Activated naive CD4-positive, alpha-beta T cell treated with anti-CD3 and anti-CD28 coated beads, Interleukin-2, amount 50 U/mL, for 72 hours (primary cell): ENCODE measurements at regions not wholly inside any gene's neighbourhood (a gene's known extent, or its start where the extent isn't known, plus 50 kb on each side); places are given as distances from the start of the nearest gene placed in this dataset.
A peak's percentile ranks its signal among the peaks of the same experiment; 100 is the strongest.
"Not testable (repeated sequence)": the region's sequence is repeated elsewhere in the genome, so short reads cannot be mapped to it uniquely, and the experiment has no call there.

Experiments
- ATAC-seq, 2 donors: fragments of 150-1000 bp; cut with Tn5 transposase; 2 replicates each; pipeline ENCODE4 v1.10.0; 2021; ENCODE audit warnings: mild to moderate bottlenecking in 2 of 2, moderate library complexity in 2 of 2
- DNase-seq, 2 donors: peaks; one replicate each; pipeline ENCODE4 v3.0.0; 2021 to 2022; ENCODE audit warnings: low spot score in 2 of 2
- H3K27ac Mint-ChIP-seq, 2 donors: one replicate each; pipeline ENCODE4 v1.8.0; 2022; ENCODE audit warnings: mild to moderate bottlenecking in 2 of 2, mixed read lengths in 2 of 2
- H3K36me3 Mint-ChIP-seq, 2 donors: one replicate each; pipeline ENCODE4 v1.8.0; 2022; ENCODE audit warnings: mixed read lengths in 2 of 2
- H3K9me3 Mint-ChIP-seq, 2 donors: one replicate each; pipeline ENCODE4 v1.8.0; 2022; ENCODE audit warnings: mixed read lengths in 2 of 2

GRCh38 chr3:25910997-25911396 lies 121.1 kb downstream of the OXSM start:
- Mint-ChIP-seq H3K36me3 (no peaks in the 10 kb centered on the region), H3K27ac (no peak overlapping the region), H3K9me3 (no peaks in the 10 kb centered on the region)
- peak in 1 of 2 donors; percentile 61 for DNase-seq
- ATAC-seq = peak; percentile 47 to 63

- ATAC-seq (no peak), DNase-seq (no peak)
- no peaks in the 10 kb centered on the region for H3K9me3 Mint-ChIP-seq
- no peaks in the 10 kb centered on the region for H3K36me3 Mint-ChIP-seq
- H3K27ac Mint-ChIP-seq = no peak overlapping the region
These were observed 121.8 kb downstream of the OXSM start for GRCh38 chr3:25911525-25912295.

DNA sequence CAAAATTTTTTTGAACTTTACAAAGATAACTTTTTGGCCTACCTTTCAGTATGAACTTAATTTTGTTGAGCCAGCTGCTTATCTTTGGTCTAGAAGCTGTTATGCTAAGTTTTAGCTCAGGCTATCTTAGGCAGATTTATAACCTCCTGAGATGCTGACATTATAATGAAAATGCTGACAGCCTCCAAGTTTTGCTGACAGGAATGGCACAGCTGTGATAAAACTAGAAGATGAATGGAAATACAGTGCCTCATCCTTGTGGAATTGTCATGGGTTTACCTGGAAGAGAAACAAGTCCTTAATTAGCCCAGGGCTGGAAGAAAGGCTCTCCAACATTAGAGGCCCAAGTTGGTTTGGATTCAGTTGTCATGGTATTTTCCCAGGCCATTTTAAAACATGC lies 123.3 kb downstream of the OXSM start:
- Mint-ChIP-seq H3K9me3 (no peaks in the 10 kb centered on the region), H3K36me3 (no peaks in the 10 kb centered on the region), H3K27ac (no peak overlapping the region)
- ATAC-seq (no peak), DNase-seq (no peak)

DNA sequence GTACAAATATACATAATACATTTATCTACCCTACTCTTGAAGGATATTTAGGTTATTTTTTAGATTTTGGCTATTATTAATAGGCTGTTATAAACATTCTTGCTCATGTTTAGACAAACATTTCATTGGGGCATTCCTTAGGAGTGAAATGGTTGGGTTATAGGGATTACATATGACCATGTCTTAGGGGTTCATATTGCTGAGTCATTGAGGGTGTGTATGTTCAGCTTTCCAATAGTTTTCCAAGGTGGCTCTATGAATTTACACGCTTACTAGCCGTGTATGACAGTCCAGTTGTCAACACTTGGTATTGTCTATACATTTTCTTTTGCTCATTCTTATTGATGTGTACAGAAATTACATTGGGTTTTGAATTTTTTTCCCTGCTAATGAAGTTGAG lies 125.8 kb downstream of the OXSM start:
- DNase-seq = no peak
- ATAC-seq = no peak
- no peaks in the 10 kb centered on the region for H3K9me3 Mint-ChIP-seq
- H3K36me3 Mint-ChIP-seq = no peaks in the 10 kb centered on the region
- no peak overlapping the region for H3K27ac Mint-ChIP-seq

DNA sequence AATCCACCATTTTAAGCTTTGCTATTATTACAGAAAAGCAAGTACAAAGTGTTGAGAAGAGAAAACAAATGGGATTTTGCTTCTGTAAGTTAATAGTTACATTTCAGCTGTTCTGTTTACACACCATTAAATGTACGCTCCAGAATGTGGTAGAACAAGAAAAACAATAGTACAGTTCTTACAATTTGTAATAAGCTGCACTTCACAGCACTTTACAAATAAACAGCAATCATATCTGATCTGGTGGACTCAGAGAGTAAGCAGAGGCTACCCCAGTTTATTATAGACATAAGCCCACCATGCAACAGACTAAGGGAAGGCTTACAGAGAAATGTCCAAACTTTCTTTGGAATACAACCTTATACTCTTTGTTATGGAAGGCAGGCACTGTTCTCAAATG lies 126.4 kb downstream of the OXSM start:
- no peak for DNase-seq
- no peak overlapping the region for H3K27ac Mint-ChIP-seq
- no peaks in the 10 kb centered on the region for H3K9me3 Mint-ChIP-seq
- ATAC-seq = no peak
- no peaks in the 10 kb centered on the region for H3K36me3 Mint-ChIP-seq

- peaks cover 18 to 23% of the 10 kb centered on the region in 2 donors for H3K9me3 Mint-ChIP-seq
- H3K27ac Mint-ChIP-seq, DNase-seq, ATAC-seq: not testable (repeated sequence)
- H3K36me3 Mint-ChIP-seq = peaks cover 0 to 17% of the 10 kb centered on the region in 2 donors
These were observed 142.1 kb downstream of the OXSM start for GRCh38 chr3:25931967-25932366.

DNA sequence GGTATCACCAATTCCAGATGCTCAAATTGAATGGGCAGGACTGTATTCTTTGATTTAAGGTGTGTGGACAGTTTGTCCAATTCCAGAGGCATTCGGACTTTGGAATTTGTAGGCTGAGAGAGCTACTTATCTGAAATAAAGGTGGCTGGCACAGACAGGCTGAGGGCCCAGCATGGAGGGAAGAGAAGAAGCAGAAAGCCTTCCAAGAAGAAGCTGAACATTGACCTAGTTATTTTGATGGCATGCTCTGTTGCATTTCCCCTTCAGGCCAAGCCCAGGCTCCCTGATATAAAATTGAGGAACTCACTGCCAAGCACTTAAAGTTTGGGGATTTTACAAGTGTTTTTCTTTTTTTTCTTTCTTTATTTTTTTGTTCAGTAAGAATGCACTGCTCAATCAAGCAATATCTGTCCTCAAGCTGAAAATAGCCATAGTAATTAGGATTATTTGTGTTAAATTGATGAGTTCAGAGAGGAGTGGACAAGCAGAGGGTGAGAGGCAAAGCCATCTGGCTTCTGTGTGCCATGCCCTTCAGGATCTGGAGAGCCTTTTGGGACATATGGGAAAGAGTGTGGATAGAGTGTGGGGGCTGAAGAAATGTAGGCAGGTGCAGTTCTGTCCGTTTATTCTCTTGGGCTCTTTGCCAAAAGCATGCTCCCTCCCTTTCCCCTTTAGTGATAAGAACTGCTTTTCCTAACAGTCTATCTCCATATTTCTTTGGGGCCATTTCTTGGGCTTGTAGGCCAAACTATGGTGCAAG lies 148.9 kb downstream of the OXSM start:
- ATAC-seq (no peak), DNase-seq (no peak)
- peaks cover 6 to 7% of the 10 kb centered on the region in 2 donors for H3K9me3 Mint-ChIP-seq
- no peak overlapping the region for H3K27ac Mint-ChIP-seq
- no peaks in the 10 kb centered on the region for H3K36me3 Mint-ChIP-seq

DNA sequence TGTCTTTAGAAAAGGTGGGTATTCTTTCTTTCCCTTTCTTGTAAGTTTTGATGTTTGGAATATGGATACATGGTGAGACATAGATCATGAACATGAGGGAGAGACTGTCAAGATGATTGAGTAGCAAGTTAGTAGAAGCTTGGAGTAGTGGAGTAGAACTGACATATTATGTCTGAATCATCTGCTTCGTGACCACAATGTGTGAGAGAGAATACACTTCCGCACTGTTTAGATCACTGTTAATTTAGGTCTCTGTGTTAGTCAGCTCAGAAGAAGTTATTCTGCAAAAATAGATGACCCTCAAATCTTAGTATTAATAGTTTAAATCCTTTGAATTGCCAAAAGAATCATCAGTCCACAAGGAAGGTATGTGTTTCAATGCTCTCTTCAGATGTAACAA lies 151.0 kb downstream of the OXSM start:
- DNase-seq (no peak), ATAC-seq (no peak)
- no peaks in the 10 kb centered on the region for H3K9me3 Mint-ChIP-seq
- no peak overlapping the region for H3K27ac Mint-ChIP-seq
- no peaks in the 10 kb centered on the region for H3K36me3 Mint-ChIP-seq

- ATAC-seq = no peak
- Mint-ChIP-seq H3K9me3 (no peaks in the 10 kb centered on the region), H3K36me3 (no peaks in the 10 kb centered on the region), H3K27ac (no peak overlapping the region)
- DNase-seq = no peak
These were observed 154.4 kb downstream of the OXSM start for GRCh38 chr3:25944329-25944728.

DNA sequence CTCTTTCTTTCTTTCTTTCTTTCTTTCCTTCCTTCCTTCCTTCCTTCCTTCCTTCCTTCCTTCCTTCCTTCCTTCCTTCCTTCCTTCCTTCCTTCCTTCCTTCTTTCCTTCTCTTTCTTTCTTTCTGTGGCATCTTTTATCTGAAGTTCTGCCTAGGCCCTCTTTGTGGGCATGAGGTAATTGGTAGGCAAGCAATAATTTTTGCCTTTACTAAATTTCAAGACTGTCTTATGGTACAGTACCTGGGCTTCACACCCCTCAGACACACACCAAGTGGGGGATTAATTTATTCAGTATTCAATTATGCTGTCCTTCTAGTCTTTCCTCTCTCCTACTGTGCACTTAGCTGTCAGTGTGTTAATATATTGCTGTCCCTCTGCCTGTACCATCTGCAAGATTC lies 155.5 kb downstream of the OXSM start:
- H3K36me3 Mint-ChIP-seq = no peaks in the 10 kb centered on the region
- H3K27ac Mint-ChIP-seq = no peak overlapping the region
- ATAC-seq = no peak
- no peaks in the 10 kb centered on the region for H3K9me3 Mint-ChIP-seq
- DNase-seq = no peak

DNA sequence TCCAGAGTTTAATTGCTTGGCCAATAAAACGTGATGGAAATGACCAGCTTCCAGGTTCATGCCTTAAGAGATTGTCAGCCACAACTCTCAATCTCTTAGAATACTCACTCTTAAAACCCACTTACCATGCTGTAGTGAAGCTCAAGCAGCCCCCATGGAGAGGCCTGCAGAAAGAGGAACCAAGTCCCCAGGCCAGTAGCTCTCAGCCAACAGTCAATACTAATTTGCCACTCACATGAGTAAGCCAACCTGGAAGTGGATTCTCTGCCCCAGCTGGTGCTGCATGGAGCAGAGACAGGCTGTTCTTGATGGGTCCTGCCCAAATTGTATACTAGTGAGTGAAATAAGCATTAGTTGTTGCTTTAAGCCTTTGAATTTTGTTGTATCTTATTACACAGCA lies 155.9 kb downstream of the OXSM start:
- Mint-ChIP-seq H3K36me3 (no peaks in the 10 kb centered on the region), H3K9me3 (no peaks in the 10 kb centered on the region), H3K27ac (no peak overlapping the region)
- ATAC-seq = no peak
- no peak for DNase-seq

DNA sequence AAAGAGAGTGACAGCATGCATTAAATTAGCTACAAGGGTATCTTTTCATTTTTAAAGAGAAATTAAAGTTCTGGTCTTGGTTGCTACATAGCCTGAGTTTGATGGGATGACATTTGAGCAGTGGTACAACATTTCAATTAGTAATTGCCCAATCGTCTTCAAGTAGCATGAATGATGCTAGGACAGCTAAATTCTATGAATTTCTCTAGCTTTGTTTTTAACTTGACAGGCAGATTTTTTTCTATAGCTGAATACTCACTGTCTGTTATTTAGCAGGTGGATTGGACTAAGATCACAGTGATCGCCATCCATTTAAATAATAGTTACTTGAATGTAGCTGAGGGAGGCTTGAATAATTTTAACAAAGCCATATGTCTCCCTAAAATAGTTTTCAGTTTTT lies 162.2 kb downstream of the OXSM start:
- no peak overlapping the region for H3K27ac Mint-ChIP-seq
- DNase-seq = no peak
- no peak for ATAC-seq
- no peaks in the 10 kb centered on the region for H3K36me3 Mint-ChIP-seq
- peaks cover 0 to 5% of the 10 kb centered on the region in 2 donors for H3K9me3 Mint-ChIP-seq

DNA sequence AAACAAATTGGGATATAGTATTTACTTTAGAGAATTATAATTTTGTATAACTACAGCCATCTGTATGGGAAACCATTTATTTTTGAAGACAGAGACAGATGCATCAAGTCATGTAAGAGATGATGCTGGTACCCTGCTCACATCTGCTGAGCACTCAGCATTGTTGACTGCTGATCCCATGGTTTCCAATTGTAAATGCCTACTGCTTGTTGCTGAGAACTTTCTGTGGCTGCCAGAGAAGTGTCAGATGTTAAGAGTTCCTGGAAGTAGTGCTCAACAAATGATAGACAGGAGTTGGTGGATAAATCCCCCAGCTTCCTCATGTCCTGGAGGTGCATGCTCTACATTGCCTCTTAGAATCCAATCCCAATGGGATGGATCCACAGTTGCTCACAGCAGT lies 167.1 kb downstream of the OXSM start:
- no peaks in the 10 kb centered on the region for H3K36me3 Mint-ChIP-seq
- DNase-seq = no peak
- H3K27ac Mint-ChIP-seq = no peak overlapping the region

GRCh38 chr3:25960776-25961175 lies 170.9 kb downstream of the OXSM start:
- no peak for DNase-seq
- no peak for ATAC-seq
- no peaks in the 10 kb centered on the region for H3K9me3 Mint-ChIP-seq
- no peak overlapping the region for H3K27ac Mint-ChIP-seq
- no peaks in the 10 kb centered on the region for H3K36me3 Mint-ChIP-seq

More for the DNA sequence above, 167.1 kb downstream of the OXSM start:
- no peak for ATAC-seq
- peaks cover 0 to 5% of the 10 kb centered on the region in 2 donors for H3K9me3 Mint-ChIP-seq

- no peak for DNase-seq
- Mint-ChIP-seq H3K36me3 (no peaks in the 10 kb centered on the region), H3K27ac (no peak overlapping the region), H3K9me3 (no peaks in the 10 kb centered on the region)
- no peak for ATAC-seq
These were observed 172.4 kb downstream of the OXSM start for GRCh38 chr3:25962255-25962654.

GRCh38 chr3:25964141-25964540 lies 174.3 kb downstream of the OXSM start:
- no peaks in the 10 kb centered on the region for H3K36me3 Mint-ChIP-seq
- H3K27ac Mint-ChIP-seq = no peak overlapping the region
- no peak for ATAC-seq
- DNase-seq = no peak
- H3K9me3 Mint-ChIP-seq = no peaks in the 10 kb centered on the region

- Mint-ChIP-seq H3K27ac (no peak overlapping the region), H3K9me3 (peaks cover 0 to 3% of the 10 kb centered on the region in 2 donors), H3K36me3 (no peaks in the 10 kb centered on the region)
- ATAC-seq (no peak), DNase-seq (no peak)
These were observed 177.5 kb downstream of the OXSM start for GRCh38 chr3:25967385-25967784.

DNA sequence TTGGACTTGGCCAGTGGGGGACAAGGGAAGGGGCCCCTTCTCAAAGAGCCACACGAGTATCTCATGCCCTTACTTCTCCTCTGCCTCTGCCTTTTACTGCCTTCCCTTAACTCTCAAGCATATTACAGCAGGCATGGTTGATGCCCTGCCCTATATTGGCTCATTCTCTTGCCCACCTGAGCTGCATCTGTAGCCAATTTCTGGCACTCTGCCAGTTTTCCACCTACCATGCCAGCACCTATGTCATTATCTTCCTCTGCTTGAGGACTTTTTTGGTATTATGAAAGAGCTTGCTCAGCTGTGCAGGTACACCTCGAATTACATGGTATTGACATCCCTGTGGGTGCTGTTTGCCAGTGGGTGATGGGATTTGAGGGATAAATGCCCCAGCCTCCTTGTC lies 181.8 kb downstream of the OXSM start:
- peaks cover 0 to 3% of the 10 kb centered on the region in 2 donors for H3K9me3 Mint-ChIP-seq
- no peak overlapping the region for H3K27ac Mint-ChIP-seq
- no peak for DNase-seq
- no peaks in the 10 kb centered on the region for H3K36me3 Mint-ChIP-seq
- ATAC-seq = no peak
